HG03469 (cell line): ENCODE measurements at regions not wholly inside any gene's neighbourhood (a gene's known extent, or its start where the extent isn't known, plus 50 kb on each side); places are given as distances from the start of the nearest gene placed in this dataset.
"Not testable (repeated sequence)": the region's sequence is repeated elsewhere in the genome, so short reads cannot be mapped to it uniquely, and the experiment has no call there.

Source experiments
- ATAC-seq: cut with Tn5 transposase; IDR thresholded peaks from one replicate; pipeline ENCODE4 v1.9.1; 2021; ENCODE audit warnings: mild to moderate bottlenecking, moderate library complexity, moderate number of reproducible peaks; ENCODE audit not compliant: unreplicated experiment

DNA sequence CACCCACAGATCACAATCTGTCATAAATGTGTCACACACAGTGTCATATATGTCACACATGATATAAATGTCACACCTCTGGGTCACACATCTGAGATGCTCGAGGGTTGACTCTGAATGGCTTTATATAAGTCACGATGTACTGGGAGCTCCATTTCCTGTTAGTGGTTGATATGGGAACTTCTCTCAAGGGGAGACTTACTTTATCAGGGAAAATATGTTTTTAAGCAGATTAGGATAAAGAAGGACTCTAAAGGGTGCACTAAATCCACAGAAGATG lies 83.9 kb upstream of the MEF2A start:
- ATAC-seq: no peak

DNA sequence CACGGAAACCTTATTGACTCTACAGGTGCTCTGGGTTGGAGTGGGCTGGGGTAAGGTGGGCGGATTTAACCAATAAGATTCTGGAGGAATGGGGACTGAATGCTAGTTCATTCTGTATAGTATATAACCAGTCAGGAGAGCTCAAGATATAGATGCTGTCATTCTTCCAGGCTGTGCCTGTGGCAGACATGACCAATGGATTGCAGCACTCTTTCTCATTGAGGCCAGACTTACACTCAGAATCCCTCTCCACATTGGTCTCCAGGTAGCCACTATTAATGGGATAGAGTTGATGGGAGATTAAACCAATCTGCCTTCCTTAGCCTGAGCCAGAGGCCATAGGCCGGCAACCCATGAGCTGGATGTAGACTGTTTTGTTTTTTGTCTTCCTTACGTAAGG lies 82.8 kb upstream of the MEF2A start:
- ATAC-seq: no peak

DNA sequence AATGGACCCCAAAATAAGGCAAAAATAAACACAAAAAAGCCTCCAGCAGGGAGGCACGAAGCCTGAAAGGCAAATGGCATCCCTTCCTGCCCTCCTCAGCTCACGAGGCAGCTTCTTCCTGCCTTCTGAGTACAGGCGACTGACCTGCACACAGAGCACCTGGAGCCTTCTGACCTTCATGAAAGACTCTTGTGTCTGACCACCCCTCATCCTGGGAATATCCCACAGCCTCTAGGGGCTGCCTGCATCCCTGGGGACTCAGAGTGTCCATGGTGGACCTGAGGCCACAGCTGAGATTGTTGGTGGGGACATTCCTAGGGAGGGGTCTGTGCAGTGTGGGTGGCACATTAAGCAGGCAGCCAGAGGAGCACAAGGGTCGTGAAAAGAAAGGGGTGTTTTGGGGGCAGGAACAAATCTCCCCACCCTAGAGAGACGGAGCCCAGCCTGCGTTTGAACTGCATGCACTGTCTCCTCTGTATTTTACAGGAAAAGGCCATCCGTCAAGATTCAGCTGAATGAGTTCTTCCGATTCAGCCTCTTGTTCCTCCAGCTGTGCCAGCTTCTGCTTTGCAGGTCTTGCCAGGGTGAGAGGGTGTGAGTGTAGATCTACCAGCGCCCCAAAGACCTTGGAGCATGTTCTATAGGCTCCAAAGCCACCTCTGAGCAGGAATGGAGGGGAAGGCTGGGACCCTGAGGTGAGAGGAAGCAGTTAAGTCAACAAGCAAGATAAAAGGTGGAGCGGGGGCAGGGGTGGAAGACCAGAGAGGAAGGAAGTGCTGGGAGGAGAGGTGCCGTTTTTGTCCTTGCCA lies 80.4 kb upstream of the MEF2A start:
- ATAC-seq: no peak

DNA sequence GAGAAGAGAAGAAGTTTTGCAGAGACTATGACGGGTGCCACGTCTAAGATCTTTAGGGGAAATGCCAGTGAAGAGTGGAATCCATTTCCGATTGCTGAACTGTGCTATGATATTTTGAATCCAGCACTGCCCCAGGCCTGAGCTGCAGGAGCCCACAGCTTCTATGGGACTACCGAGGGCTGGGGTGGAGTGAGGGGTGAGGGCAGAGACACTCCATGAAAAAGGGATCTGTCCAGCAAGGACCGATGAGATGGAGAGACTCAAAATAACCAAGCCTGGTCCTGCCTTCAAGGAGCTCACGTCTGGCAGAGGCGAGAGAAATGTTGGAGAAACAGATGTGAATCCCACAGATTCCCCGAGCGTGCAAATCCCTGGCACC lies 79.8 kb upstream of the MEF2A start:
- no peak for ATAC-seq

DNA sequence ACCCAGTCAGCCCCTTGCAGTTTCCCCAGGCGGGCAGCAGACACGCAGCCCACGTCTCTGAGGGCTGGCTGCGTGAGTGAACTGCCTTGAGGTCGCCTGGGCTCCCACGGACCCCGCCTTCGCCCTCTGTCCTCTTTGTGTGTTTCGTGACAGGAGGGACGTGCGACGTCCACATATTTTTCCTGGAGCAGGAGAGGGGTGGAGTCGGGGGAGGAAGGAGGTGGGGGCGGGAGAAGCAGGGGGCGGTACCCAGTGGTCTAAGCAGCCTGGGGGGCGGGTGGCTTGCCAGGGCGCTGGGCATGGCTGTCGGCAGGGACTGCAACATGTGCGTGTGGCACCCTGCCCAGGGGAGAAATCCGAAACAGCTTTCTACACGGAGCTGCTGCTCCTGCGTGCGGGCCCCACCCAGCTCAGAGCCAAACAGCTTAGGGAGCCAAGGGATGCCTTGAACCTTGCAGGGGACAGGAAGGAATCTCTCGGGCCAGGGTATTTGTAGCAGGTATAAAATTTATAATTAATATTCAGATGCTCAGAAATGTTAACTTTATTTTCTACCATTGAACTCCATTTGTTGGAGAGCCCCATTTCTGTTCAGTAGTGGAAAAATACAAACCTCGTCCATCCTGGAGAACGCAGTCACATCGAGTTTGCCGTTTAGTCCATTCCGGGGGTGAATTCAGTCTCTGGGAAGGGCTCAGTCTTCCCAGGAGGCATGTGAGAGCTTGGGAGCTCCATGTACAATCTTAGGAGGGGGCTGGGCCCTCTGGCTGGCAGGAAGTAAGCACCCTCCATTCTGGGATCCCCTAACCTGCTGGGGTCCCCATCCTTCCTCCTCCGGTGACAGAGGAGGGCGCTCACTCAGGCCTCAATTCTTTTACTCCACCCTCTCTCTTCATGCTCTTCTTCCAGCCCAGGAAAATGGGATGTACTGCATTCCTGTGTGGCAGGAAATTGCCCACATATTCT lies 79.1 kb upstream of the MEF2A start:
- no peak for ATAC-seq

DNA sequence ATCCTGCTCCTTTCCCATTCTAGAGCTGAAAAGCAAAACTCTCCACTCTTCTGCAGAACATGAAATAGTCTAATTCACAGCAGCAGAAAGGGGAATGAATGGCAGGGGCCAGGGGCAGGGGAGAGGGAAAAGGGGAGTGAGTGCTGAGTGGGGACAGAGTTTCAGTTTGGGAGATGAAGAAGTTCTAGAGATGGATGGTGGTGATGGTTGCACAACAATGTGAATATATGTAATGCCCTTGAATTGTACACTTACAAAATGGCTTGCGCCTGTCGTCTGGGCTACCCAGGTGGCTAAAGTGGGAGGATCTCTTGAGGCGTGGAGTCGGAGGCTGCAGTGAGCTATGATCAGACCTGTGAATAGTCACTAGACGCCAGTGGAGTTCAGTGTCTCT lies 78.5 kb upstream of the MEF2A start:
- no peak for ATAC-seq

DNA sequence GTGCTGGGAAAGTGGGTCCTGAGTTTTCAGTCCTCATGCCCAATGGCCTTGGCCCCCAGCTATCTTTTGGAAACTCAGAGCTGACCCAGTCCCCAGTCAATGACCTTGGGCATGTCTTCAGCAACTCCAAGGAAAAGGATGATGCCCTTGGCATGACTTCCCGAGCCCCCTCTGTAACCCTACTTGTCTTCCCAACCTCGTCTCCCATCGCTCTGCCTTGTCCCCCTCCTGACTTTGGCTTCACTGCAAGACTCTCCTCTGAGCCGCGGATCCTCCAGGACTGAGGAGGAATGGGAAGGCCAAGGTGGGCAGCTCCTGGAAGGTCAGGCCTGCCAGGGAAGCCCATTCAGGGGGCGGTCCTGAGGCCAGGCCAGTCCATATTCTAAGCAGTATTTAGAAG lies 73.5 kb upstream of the MEF2A start:
- ATAC-seq: no peak

DNA sequence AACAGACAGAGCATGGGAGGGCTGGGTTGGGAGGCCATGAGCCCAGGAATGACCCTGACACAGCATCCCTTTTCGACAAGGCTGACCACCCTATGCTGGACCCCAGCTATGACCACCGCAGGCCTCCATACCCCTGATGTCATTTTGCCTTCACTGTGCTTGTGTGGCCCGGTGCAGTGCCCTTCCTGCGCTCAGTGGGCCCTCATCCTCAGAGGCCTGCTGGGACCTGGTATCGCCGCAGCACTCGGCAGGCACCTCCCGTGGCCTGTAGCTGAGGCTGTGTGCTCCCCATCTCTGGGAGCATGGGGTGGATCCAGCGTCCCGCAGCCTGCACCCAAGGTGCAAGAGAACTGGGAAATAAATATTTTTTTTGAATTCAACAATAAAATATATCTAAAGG lies 73.1 kb upstream of the MEF2A start:
- no peak for ATAC-seq

DNA sequence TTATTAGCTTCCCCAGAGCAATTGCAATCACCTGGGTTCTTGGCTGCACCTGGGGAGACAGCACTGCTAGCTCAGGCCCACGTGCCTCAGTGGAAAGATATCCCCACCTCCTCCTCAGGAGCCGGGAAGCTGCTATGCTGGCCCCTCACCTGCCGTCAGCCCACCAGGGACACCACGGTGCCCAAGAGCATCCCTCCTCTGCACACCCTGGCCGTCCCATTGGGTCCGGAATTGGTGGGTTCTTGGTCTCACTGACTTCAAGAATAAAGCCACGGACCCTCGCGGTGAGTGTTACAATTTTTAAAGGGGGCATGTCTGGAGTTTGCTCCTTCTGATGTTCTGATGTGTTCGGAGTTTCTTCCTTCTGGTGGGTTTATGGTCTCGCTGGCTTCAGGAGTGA lies 72.3 kb upstream of the MEF2A start:
- ATAC-seq: no peak

DNA sequence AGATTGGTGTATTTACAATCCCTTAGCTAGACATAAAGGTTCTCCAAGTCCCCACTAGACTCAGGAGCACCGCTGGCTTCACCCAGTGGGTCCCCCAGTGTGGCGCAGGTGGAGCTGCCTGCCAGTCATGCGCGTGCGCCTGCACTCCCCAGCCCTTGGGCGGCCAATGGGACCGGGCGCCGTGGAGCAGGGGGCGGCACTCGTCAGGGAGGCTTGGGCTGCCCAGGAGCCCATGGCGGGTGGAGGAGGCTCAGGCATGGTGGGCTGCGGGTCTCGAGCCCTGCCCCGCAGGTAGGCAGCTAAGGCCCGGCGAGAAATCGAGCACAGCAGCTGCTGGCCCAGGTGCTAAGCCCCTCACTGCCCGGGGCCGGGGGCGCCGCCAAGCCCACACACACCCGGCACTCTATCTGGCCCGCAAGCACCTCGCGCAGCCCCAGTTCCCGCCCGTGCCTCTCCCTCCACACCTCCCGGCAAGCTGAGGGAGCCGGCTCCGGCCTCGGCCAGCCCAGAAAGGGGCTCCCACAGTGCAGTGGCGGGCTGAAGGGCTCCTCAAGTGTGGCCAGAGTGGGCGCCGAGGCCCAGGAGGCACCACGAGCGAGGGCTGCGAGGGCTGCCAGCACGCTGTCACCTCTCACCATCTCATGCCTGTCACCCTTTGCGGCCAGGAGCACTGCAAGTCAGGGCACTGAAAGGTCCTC lies 71.1 kb upstream of the MEF2A start:
- not testable (repeated sequence) for ATAC-seq

DNA sequence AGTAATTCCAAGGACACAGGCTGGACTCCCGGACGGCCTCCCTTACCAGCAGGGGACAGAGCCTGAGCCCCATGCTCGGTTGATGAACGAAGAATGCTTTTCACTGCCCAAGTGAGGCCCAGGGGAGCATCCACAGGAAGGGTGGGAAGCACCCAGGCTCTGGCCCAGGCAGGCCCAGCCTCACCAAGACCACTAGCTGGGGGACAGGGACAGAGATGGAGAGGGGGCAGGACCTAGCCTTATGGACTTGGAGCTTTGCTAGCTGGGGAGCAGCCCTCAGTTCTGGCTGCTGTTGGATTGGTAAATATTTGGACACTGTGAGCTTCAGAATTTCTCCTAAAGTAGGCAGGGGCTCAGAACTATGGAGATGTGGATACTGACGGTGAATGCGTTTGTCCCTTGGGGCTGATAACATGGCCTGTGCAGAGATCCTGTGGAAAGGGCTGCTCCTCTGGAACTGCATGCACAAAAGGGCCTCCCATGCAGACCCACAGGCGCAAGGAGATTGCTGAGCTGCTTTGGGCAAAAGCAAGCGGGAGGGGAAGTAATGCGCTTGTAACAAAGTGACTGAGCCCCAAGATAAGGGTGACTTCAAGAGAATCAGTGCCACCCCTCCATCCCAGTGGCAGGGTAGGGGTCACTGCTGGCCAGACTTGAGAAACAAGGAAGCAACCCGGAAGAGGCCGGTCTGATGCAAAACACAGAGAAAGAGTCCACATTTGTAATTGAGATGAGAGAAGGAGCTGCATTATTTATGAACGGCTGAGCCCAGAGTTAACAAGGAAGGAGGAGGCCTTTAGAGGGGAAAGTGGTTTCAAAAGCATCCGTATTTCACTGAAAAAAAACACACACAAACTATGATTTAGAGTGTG lies 70.1 kb upstream of the MEF2A start:
- no peak for ATAC-seq

DNA sequence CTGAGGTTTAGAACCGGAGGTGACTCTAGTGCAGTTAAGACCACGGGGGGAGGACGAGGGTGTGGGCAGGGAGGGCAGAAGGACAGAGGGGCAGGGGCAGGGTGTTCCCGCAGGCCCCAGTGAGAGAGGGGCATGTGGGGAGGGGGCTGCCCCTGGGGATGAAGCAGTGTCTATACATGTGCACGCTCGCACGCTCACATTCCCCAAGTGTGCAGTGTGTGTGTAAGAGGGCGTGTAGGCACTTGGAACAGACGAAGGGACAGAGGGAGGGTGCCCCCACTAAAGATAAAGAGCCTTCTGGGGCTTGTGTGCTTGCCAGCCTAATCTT lies 69.5 kb upstream of the MEF2A start:
- ATAC-seq: no peak

DNA sequence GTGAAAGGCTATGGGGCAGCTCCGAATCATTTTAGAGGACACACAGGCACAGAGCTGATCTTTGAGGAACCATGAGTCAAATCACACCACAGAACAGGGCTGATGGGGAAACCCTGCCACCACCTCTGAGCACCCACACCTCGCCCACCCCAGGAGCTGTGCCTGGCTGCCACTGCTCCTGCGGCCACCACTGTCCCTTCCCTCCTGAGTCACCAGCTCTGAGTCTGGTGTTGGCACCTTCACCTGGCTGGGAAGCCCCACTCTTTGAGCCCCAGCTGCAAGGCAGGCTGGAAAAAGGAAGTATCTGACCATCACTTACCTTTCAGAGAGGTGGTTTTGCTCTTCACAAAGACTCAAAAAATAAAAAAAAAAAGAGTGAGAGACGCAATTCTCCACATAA lies 63.6 kb upstream of the MEF2A start:
- peak; percentile 39 for ATAC-seq

DNA sequence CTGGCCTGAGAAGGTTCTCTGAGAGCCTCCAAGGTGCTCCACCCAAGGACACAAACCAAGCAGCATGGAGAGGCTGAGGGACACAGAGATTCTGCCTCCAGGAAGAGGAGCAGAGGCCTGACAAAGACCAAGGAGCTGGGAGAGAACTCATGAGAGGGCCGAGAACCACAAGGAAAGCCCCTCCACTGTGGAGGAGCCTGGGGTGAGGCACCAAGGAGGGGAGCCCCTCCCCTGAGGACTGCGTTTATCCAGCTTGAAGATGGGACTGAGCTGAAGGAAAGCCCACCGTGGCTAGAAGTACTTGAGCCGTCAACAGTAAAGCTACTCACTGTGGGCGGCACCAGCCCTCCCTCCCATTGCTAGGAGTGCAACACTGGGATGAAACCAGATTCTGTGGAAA lies 63.1 kb upstream of the MEF2A start:
- ATAC-seq: no peak

DNA sequence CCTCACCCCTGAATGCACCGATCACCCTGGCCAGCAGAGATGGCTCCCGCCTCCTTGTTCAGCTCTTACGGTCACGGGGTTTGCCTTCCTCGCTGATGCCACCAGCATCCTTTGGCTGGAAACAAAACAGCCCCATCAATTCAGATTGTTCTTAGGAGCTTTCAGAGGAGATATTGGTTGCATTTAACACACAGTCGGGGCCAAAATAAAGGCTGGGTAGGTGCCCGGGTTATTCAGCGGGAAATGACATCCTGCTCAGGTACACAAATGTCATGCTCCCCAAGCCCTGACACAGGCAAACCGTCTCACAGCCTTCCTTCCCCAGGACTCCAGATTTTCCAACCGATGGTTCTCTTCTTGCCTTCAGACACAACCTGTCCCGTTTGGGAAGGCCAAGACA lies 62.4 kb upstream of the MEF2A start:
- ATAC-seq: no peak

DNA sequence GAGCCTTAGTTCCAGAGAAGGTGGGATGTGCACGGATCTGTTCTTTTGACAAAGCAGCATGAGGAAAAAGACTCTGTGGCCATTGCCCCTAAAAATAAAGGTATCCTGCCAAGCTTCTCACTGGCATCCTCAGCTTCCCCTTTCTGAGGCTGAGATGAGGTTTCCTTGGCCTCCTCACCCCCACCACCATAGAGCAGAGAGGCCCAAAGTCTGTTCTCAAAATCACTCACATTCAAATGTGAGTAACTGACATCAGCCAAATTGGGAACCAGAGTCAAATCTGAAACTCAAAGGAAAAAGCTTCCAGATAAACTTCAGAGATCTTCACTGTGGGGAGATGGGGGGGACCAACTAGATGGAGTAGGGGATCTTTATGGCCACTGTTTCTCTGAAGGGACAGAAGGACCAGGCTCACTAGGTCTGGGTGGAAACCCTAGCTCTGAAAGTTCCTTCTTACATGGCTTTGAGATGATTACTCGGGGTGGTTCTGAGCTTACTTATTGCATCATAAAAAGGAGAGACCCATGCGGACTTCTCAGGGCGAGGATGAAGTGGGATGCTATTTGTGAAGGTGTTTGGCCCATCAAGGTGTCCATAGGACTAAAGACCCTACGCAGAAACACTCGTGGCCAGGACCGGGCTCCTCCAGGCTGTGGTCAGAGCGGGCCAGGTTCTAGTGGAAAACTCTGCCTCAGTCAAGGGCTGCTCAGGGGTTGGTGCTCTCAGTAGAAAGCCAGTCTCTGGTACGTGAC lies 61.5 kb upstream of the MEF2A start:
- no peak for ATAC-seq

DNA sequence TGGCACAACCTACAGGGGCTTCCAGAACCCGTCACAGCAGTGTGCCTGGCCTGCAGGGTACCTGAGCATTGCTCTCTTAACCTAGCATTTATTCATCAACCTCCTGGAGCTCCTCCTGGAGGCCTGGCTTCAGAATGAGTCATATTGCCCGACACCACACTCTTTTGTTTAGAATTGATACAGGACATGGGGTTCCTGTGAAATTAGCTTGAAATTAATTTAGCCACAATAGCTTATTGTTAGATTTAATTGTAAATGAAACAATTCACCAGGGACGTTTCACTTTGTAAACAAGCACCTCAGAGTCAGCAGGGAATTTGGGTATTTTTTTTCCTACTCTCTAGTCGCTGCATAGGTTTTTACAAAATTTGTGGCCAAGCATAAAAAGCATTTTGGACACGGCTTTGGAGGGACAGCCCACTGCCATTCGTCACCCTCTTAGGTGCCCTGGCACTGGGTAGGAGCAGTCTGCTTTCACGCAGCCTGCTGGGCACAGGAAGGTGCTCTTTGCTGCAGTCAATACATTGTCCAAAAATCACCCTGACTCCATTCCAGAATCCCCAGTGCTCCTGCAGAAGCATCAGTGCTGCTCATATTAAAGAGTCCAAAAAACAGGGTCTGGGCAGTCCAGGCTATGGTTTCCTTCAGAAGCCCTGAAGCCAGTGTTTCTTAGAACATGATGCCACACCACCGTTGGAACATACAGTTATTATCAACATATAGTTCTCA lies 60.8 kb upstream of the MEF2A start:
- ATAC-seq: peak; percentile 30

DNA sequence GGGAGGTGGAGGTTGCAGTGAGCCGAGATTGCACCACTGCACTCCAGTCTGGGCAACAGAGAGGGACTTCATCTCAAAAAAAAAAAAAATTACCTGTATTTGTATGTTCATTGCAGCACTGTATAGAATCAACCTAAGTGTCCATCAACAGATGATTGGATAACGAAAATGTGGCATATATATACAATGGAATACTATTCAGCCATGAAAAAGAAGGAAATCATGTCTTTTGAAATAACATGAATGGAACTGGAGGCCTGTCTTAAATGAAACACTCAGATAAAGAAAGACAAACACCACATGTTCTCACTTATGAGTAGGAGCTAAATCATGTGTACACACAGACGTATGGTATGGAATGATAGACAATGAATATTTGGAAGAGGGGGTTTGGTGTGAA lies 59.4 kb upstream of the MEF2A start:
- ATAC-seq: no peak

DNA sequence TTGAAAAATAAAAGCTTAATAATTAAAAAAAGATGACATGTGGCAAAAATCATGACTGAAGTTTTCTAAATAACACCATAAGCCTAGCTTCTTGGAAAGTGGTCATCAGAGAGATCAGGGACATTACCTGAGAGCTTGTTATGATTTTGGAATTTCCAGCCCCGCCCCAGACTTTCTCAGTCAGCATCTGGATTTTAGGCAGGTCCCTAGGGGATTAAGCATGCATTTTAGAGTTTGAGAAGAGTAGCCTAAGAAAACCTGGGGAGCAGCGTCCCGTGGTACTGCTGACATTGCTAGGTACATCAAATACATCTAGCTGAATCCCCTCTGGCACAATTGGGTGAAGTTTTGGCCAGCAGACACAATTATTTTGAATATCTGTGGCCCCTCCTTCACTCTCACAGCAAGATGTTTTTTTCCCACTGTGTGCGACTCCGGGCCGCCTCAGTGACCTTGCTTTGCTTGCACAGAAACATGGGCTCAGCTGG lies 58.7 kb upstream of the MEF2A start:
- ATAC-seq: no peak
